ENCODE measurements at regions not wholly inside any gene's neighbourhood (a gene's known extent, or its start where the extent isn't known, plus 50 kb on each side); places are given as distances from the start of the nearest gene placed in this dataset.

- TF ChIP-seq CTCF (IDR thresholded peaks at IDR 0.05; ENCODE audit: extremely low read depth in 1 of 2, insufficient read depth in 1 of 2, low read depth in 1 of 2, low read length in 2 of 2) = no peak
- no peak for TF ChIP-seq EZH2 (IDR thresholded peaks at IDR 0.05; ENCODE audit: borderline replicate concordance, low read depth, low read length, severe bottlenecking)
Observed at GRCh38 chr10:128701837-128702236, 575.6 kb upstream of the MKI67 start.
